ENCODE measurements at regions not wholly inside any gene's neighbourhood (a gene's known extent, or its start where the extent isn't known, plus 50 kb on each side); places are given as distances from the start of the nearest gene placed in this dataset.
A peak's percentile ranks its signal among the peaks of the same experiment; 100 is the strongest.

DNA sequence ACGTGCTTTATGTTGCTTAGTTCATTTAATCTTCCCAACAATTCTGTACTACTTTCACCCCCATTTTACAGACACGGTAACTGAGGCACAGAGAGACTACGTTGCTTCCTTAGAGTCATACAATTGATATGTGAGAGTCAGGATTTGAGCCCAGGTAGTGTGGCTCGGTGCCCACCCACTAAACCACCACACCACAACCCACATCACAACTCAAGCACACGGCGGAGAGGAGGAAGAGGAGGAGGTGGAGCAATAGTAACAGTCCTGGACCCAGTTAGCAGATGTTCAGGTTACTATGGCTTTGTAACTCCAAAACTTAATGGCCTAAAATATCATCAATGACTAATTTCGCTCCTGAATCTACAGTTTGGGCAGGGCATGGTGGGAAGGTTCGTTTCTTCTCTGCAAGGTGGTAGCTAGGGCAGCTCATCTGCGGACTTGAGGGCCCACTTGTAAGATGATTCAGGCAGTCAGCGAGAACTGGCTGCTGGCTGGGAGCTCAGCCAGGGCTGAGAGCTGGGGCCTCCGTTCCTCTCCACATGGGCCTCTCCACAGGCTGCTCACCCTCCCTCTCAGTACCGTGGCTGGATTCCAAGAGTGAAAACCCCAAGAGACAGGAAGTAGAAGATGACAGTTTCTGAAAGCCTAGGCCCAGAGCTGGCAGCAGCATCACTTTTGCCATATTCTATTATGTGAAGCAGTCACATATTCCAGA lies 167.1 kb downstream of the ZFP36L2 start:
- intact Hi-C loops (cut with micrococcal nuclease), result no loop called here
- dilution Hi-C loops (cut with MboI; ENCODE audit: extremely low pct_ligation_motif_present, low sequenced_read_pairs), result no loop called here
- H3K27me3 ChIP-seq (ENCODE audit: control insufficient read depth in 2 of 2, insufficient read depth in 2 of 2, low read length in 2 of 2), result no peaks in the 10 kb centered on the region
- peaks cover 5% of the 10 kb centered on the region for H3K4me1 ChIP-seq (ENCODE audit: control insufficient read depth, extremely low read depth, insufficient read depth, low read length)
- no TSS peak for BruUV-seq (replicated peaks)
- no peaks in the 10 kb centered on the region for H3K9me1 ChIP-seq (replicated peaks; ENCODE audit: control insufficient read depth, extremely low read depth, insufficient read depth, low read length)
- no peaks in the 10 kb centered on the region for H3K9me3 ChIP-seq (replicated peaks; ENCODE audit: control insufficient read depth, insufficient read depth, low read length)
- CTCF ChIA-PET, result interaction anchor here (0.9 to 1.7 kb wide), 6 partner anchors 9 to 53 kb away, joined by 3 to 9 read pairs (median 3); no protein-coding TSS in a partner anchor
- H3K9ac ChIP-seq (replicated peaks; ENCODE audit: extremely low read depth, insufficient read depth, low read length), result no peak overlapping the region
- H3K4me3 ChIP-seq (replicated peaks in 1 of 3; ENCODE audit: insufficient read depth in 1 of 3, low read depth in 1 of 3, low read length in 3 of 3), result no peak overlapping the region
- FAIRE-seq (peak; percentile 88), DNase-seq (ENCODE audit: low read depth, low spot score) (peak; percentile 83)
- no peak overlapping the region for H2AFZ ChIP-seq (ENCODE audit: low read depth, low read length)
- TF ChIP-seq MAX (IDR thresholded peaks at IDR 0.05; ENCODE audit: insufficient read depth, insufficient read length), result no peak
- no peak for TF ChIP-seq POLR2A (IDR thresholded peaks at IDR 0.05; ENCODE audit: low read depth, low read length)
- no peak for TF ChIP-seq POLR2AphosphoS5 (IDR thresholded peaks at IDR 0.05; ENCODE audit: insufficient read depth, low read depth, low read length)
- H3K4me2 ChIP-seq (ENCODE audit: insufficient read depth, low read length), result no peak overlapping the region
- no peaks in the 10 kb centered on the region for H3K79me2 ChIP-seq (ENCODE audit: control insufficient read depth, insufficient read depth, low read length)
- POLR2A ChIA-PET, result interaction anchor here (0.7 kb wide), 1 partner anchor 167 kb away, joined by 3 read pairs; the partner anchor contains the start of gene ZFP36L2
- H3K27ac ChIP-seq (ENCODE audit: insufficient read depth, low read depth, low read length), result no peak overlapping the region
- H4K20me1 ChIP-seq (replicated peaks; ENCODE audit: control insufficient read depth, extremely low read depth, insufficient read depth, low read length), result no peaks in the 10 kb centered on the region
- no peaks in the 10 kb centered on the region for H3K36me3 ChIP-seq (ENCODE audit: control insufficient read depth in 2 of 2, extremely low read depth in 1 of 2, insufficient read depth in 2 of 2, low read length in 2 of 2)

DNA sequence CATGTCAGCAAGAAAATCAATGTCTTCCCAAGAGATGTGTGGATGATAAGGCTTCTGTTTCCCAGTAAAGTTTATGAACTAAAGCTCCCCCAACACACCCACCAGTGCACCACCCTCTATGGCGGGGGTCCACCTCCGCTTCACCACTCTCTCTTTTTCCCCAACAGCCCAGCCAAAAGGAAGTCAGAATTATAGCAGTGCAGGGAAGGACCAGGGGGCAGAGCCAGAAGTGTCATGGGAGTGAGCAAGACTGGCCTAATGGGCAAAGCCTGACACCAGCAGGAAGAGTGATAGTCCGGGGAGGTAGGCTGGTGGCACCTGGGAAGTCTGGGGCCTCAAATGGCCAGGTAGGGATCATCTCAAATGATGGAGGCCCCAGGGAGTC lies 167.7 kb downstream of the ZFP36L2 start:
- BruUV-seq (replicated peaks), result no TSS peak
- no peak for FAIRE-seq
- POLR2A ChIA-PET, result no interaction called here

More for the DNA sequence above, 167.7 kb downstream of the ZFP36L2 start:
- Histone ChIP-seq H3K79me2 (ENCODE audit: control insufficient read depth, insufficient read depth, low read length) (no peaks in the 10 kb centered on the region), H3K36me3 (ENCODE audit: control insufficient read depth in 2 of 2, extremely low read depth in 1 of 2, insufficient read depth in 2 of 2, low read length in 2 of 2) (no peaks in the 10 kb centered on the region), H3K4me1 (ENCODE audit: control insufficient read depth, extremely low read depth, insufficient read depth, low read length) (peaks cover 5% of the 10 kb centered on the region), H4K20me1 (replicated peaks; ENCODE audit: control insufficient read depth, extremely low read depth, insufficient read depth, low read length) (no peaks in the 10 kb centered on the region), H3K4me3 (replicated peaks in 1 of 3; ENCODE audit: insufficient read depth in 1 of 3, low read depth in 1 of 3, low read length in 3 of 3) (no peak overlapping the region), H3K4me2 (ENCODE audit: insufficient read depth, low read length) (no peak overlapping the region), H3K9ac (replicated peaks; ENCODE audit: extremely low read depth, insufficient read depth, low read length) (no peak overlapping the region), H3K9me1 (replicated peaks; ENCODE audit: control insufficient read depth, extremely low read depth, insufficient read depth, low read length) (no peaks in the 10 kb centered on the region), H2AFZ (ENCODE audit: low read depth, low read length) (no peak overlapping the region), H3K27ac (ENCODE audit: insufficient read depth, low read depth, low read length) (no peak overlapping the region), H3K9me3 (replicated peaks; ENCODE audit: control insufficient read depth, insufficient read depth, low read length) (no peaks in the 10 kb centered on the region), H3K27me3 (ENCODE audit: control insufficient read depth in 2 of 2, insufficient read depth in 2 of 2, low read length in 2 of 2) (no peaks in the 10 kb centered on the region)
- no peak for DNase-seq (ENCODE audit: low read depth, low spot score)
- intact Hi-C loops (cut with micrococcal nuclease) (no loop called here), dilution Hi-C loops (cut with MboI; ENCODE audit: extremely low pct_ligation_motif_present, low sequenced_read_pairs) (no loop called here)
- no peak for TF ChIP-seq MAX (IDR thresholded peaks at IDR 0.05; ENCODE audit: insufficient read depth, insufficient read length)
- no peak for TF ChIP-seq POLR2A (IDR thresholded peaks at IDR 0.05; ENCODE audit: low read depth, low read length)
- TF ChIP-seq FOS (IDR thresholded peaks at IDR 0.05; ENCODE audit: borderline replicate concordance, insufficient read depth, low read length), result no peak
- no peak for TF ChIP-seq JUN (IDR thresholded peaks at IDR 0.05; ENCODE audit: borderline replicate concordance, insufficient read depth, insufficient read length, low read depth)
- no peak for TF ChIP-seq MYC (IDR thresholded peaks at IDR 0.05; ENCODE audit: low read depth, low read length)
- no peak for TF ChIP-seq GATA2 (IDR thresholded peaks at IDR 0.05; ENCODE audit: insufficient read depth, insufficient read length, low read depth, low read length)
- CTCF ChIA-PET, result interaction anchor here (1.0 to 1.1 kb wide), 2 partner anchors 28 to 43 kb away, joined by 3 read pairs; no protein-coding TSS in a partner anchor

Measured in endothelial cell of umbilical vein (primary cell).